Activated T-cell treated with anti-CD3 and anti-CD28 coated beads, Interleukin-2, amount 50 U/mL, for 48 hours (primary cell): ENCODE measurements at regions not wholly inside any gene's neighbourhood (a gene's known extent, or its start where the extent isn't known, plus 50 kb on each side); places are given as distances from the start of the nearest gene placed in this dataset.
"Not testable (repeated sequence)": the region's sequence is repeated elsewhere in the genome, so short reads cannot be mapped to it uniquely, and the experiment has no call there.

Experiments used
- DNase-seq, 2 experiments: peaks; one replicate each; pipeline ENCODE4 v3.0.0-alpha.2; 2020

GRCh38 chr14:83019744-83020414 is 1486.2 kb upstream of the SEL1L start:
- no peak for DNase-seq

- DNase-seq = no peak
Measured at GRCh38 chr14:83021323-83021722, 1487.7 kb upstream of the SEL1L start.

- no peak for DNase-seq
Measured at GRCh38 chr14:83023369-83023768, 1489.7 kb upstream of the SEL1L start.

GRCh38 chr14:83041224-83041623 is 1507.6 kb upstream of the SEL1L start:
- DNase-seq = no peak

GRCh38 chr14:83042858-83043257 is 1509.2 kb upstream of the SEL1L start:
- no peak for DNase-seq

GRCh38 chr14:83044001-83044400 is 1510.3 kb upstream of the SEL1L start:
- DNase-seq = no peak

GRCh38 chr14:83047059-83047830 is 1513.6 kb upstream of the SEL1L start:
- no peak for DNase-seq

- DNase-seq = no peak
Measured at GRCh38 chr14:83053022-83053710, 1519.5 kb upstream of the SEL1L start.

- DNase-seq = no peak
Measured at GRCh38 chr14:83058068-83058467, 1524.4 kb upstream of the SEL1L start.

- DNase-seq = no peak
Measured at GRCh38 chr14:83071888-83072501, 1538.3 kb upstream of the SEL1L start.

- DNase-seq = no peak
Measured at GRCh38 chr14:83085136-83085535, 1551.5 kb upstream of the SEL1L start.

GRCh38 chr14:83085725-83086124 is 1552.1 kb upstream of the SEL1L start:
- DNase-seq = no peak

GRCh38 chr14:83091991-83092956 is 1558.6 kb upstream of the SEL1L start:
- not testable (repeated sequence) for DNase-seq

- DNase-seq = no peak
Measured at GRCh38 chr14:83096092-83096491, 1562.4 kb upstream of the SEL1L start.

GRCh38 chr14:83101846-83102245 is 1568.2 kb upstream of the SEL1L start:
- DNase-seq = no peak

- DNase-seq = no peak
Measured at GRCh38 chr14:83118029-83118428, 1584.4 kb upstream of the SEL1L start.

GRCh38 chr14:83120187-83120586 is 1586.5 kb upstream of the SEL1L start:
- no peak for DNase-seq

GRCh38 chr14:83126076-83126475 is 1592.4 kb upstream of the SEL1L start:
- DNase-seq = no peak

- no peak for DNase-seq
Measured at GRCh38 chr14:83128783-83129182, 1595.1 kb upstream of the SEL1L start.

GRCh38 chr14:83129496-83129895 is 1595.8 kb upstream of the SEL1L start:
- no peak for DNase-seq

- no peak for DNase-seq
Measured at GRCh38 chr14:83133981-83134645, 1600.5 kb upstream of the SEL1L start.

GRCh38 chr14:83140756-83141155 is 1607.1 kb upstream of the SEL1L start:
- DNase-seq = no peak
